Activated T-helper 2 cell treated with anti-CD3 and anti-CD28 coated beads, Interferon-gamma antibody, Interleukin-2, Interleukin-4, amounts not matched to agents 10 μg/mL and 5 μg/mL and 100 μg/mL, durations not matched to agents 14 hours and 24 hours and 36 hours (primary cell): ENCODE measurements at regions not wholly inside any gene's neighbourhood (a gene's known extent, or its start where the extent isn't known, plus 50 kb on each side); places are given as distances from the start of the nearest gene placed in this dataset.

Experiments used
- DNase-seq: peaks from one replicate; pipeline ENCODE4 v3.0.0; 2021; ENCODE audit warnings: low spot score
- H3K27ac Mint-ChIP-seq: one replicate; pipeline ENCODE4 v1.8.0; 2021; ENCODE audit warnings: mixed read lengths
- H3K27me3 Mint-ChIP-seq: one replicate; pipeline ENCODE4 v1.8.0; 2021; ENCODE audit warnings: low read depth, mixed read lengths
- H3K36me3 Mint-ChIP-seq: one replicate; pipeline ENCODE4 v1.8.0; 2021; ENCODE audit warnings: low read depth, mixed read lengths
- H3K4me1 Mint-ChIP-seq: one replicate; pipeline ENCODE4 v1.8.0; 2021; ENCODE audit warnings: low read depth, mixed read lengths
- H3K4me3 Mint-ChIP-seq: one replicate; pipeline ENCODE4 v1.8.0; 2021; ENCODE audit warnings: low read depth, mild to moderate bottlenecking, moderate library complexity, mixed read lengths
- H3K9me3 Mint-ChIP-seq: one replicate; pipeline ENCODE4 v1.8.0; 2021; ENCODE audit warnings: mixed read lengths
- intact Hi-C: fragments of 100-400 bp; cut with micrococcal nuclease; formaldehyde crosslinking; loops from one replicate; pipeline ENCODE4 v1.15.1; 2023

- intact Hi-C loops: no loop called here
- Mint-ChIP-seq H3K9me3 (no peaks in the 10 kb centered on the region), H3K27me3 (peaks cover 1% of the 10 kb centered on the region), H3K4me3 (no peak overlapping the region), H3K4me1 (no peaks in the 10 kb centered on the region), H3K36me3 (no peaks in the 10 kb centered on the region), H3K27ac (no peak overlapping the region)
- DNase-seq: no peak
These were observed 82.2 kb upstream of the C9orf72 start for GRCh38 chr9:27655441-27655840.

- Mint-ChIP-seq H3K9me3 (no peaks in the 10 kb centered on the region), H3K36me3 (no peaks in the 10 kb centered on the region), H3K4me3 (no peak overlapping the region), H3K27ac (no peak overlapping the region), H3K4me1 (peaks cover under 1% of the 10 kb centered on the region), H3K27me3 (peaks cover 7% of the 10 kb centered on the region)
- DNase-seq: no peak
- intact Hi-C loops: no loop called here
These were observed 85.7 kb upstream of the C9orf72 start for GRCh38 chr9:27659001-27659400.

GRCh38 chr9:27659571-27659970 lies 86.3 kb upstream of the C9orf72 start:
- Mint-ChIP-seq H3K9me3 (no peaks in the 10 kb centered on the region), H3K27ac (no peak overlapping the region), H3K36me3 (no peaks in the 10 kb centered on the region), H3K4me1 (peaks cover 6% of the 10 kb centered on the region), H3K4me3 (no peak overlapping the region), H3K27me3 (peaks cover 7% of the 10 kb centered on the region)
- intact Hi-C loops: no loop called here
- DNase-seq: no peak

DNA sequence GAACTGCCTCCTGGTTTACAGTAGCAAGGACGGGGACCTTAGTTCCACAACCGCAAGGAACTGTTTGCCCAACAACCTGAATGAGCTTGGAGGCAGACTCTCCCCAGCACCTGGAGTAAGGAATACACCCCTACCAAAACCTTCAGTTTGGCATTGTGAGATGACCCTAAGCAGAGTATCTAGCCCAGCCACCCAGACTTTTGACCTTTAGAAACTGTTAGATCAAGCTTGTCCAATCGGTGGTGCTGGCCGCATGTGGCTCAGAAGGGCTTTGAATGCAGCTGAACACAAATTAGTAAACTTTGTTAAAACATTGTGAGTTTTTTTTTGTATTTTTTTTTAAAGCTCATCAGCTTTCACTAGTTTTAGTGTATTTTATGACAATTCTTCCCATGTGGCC lies 86.9 kb upstream of the C9orf72 start:
- intact Hi-C loops: no loop called here
- H3K4me3 Mint-ChIP-seq: no peak overlapping the region
- no peaks in the 10 kb centered on the region for H3K36me3 Mint-ChIP-seq
- H3K27ac Mint-ChIP-seq: no peak overlapping the region
- no peaks in the 10 kb centered on the region for H3K9me3 Mint-ChIP-seq
- H3K27me3 Mint-ChIP-seq: peaks cover 7% of the 10 kb centered on the region
- H3K4me1 Mint-ChIP-seq: peaks cover 6% of the 10 kb centered on the region
- DNase-seq: no peak

DNA sequence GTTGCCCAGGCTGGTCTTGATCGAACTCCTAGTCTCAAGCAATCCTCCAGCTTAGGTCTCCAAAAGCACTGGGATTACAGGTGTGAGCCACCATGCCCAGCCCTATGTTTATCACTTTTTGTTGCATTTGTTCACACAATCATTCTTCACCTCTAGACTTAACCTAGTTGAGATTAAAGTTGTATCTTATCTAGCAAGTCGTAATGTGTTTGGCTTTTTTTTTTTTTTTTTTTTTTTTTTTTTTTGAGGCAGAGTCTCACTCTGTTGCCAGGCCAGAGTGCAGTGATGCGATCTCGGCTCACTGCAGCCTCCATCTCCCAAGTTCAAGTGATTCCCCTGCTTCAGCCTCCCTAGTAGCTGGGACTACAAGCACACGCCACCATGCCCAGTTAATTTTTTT lies 90.2 kb upstream of the C9orf72 start:
- H3K27ac Mint-ChIP-seq: no peak overlapping the region

DNA sequence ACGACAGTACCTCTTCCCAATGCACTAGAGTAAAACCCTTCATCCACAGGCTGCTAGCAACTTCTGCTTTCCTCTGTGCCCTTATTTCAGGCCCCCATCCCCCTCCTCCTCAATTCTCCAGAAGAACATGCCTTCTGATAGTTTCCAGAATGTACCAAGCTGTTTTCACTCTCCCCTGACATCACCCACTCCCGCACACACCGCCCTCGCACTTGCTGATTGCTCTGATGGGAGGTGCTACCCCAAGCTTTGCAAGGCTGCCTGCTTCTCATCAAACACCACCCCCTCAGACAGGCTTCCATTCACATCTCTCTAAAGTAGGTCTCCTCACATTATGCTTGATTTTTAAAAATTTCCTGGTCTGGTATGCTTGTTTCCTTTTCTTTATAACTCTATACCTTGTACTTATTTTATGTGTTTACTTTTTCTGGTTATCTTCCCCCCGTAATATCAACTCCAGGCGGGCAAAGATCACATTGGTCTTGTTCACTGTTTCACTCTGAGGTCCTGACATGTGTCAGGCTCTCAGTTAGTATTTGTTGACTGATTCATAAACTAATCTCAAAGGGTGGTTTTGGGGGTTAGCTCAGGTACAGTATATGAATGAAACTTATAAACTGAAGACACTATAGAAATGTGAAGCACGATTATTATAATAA lies 91.0 kb upstream of the C9orf72 start:
- no peak overlapping the region for H3K27ac Mint-ChIP-seq
- peaks cover 7% of the 10 kb centered on the region for H3K27me3 Mint-ChIP-seq
- peaks cover 14% of the 10 kb centered on the region for H3K4me1 Mint-ChIP-seq
- no peak overlapping the region for H3K4me3 Mint-ChIP-seq
- DNase-seq: no peak
- H3K36me3 Mint-ChIP-seq: no peaks in the 10 kb centered on the region
- intact Hi-C loops: no loop called here
- H3K9me3 Mint-ChIP-seq: no peaks in the 10 kb centered on the region

More for the DNA sequence above, 90.2 kb upstream of the C9orf72 start:
- Mint-ChIP-seq H3K4me3 (no peak overlapping the region), H3K36me3 (no peaks in the 10 kb centered on the region), H3K27me3 (peaks cover 7% of the 10 kb centered on the region), H3K9me3 (no peaks in the 10 kb centered on the region), H3K4me1 (peaks cover 14% of the 10 kb centered on the region)
- DNase-seq: no peak
- intact Hi-C loops: no loop called here

GRCh38 chr9:27665136-27665535 lies 91.9 kb upstream of the C9orf72 start:
- H3K27ac Mint-ChIP-seq: no peak overlapping the region
- H3K9me3 Mint-ChIP-seq: no peaks in the 10 kb centered on the region
- no peaks in the 10 kb centered on the region for H3K36me3 Mint-ChIP-seq
- intact Hi-C loops: no loop called here
- no peak for DNase-seq
- peaks cover 7% of the 10 kb centered on the region for H3K27me3 Mint-ChIP-seq
- H3K4me3 Mint-ChIP-seq: no peak overlapping the region
- H3K4me1 Mint-ChIP-seq: peaks cover 14% of the 10 kb centered on the region

- Mint-ChIP-seq H3K36me3 (no peaks in the 10 kb centered on the region), H3K27me3 (no peaks in the 10 kb centered on the region), H3K4me1 (peaks cover 15% of the 10 kb centered on the region), H3K27ac (no peak overlapping the region), H3K4me3 (no peak overlapping the region), H3K9me3 (no peaks in the 10 kb centered on the region)
- intact Hi-C loops: no loop called here
- no peak for DNase-seq
These were observed 95.0 kb upstream of the C9orf72 start for GRCh38 chr9:27668280-27668679.

GRCh38 chr9:27671636-27672035 lies 98.4 kb upstream of the C9orf72 start:
- Mint-ChIP-seq H3K27me3 (peaks cover 1% of the 10 kb centered on the region), H3K9me3 (no peaks in the 10 kb centered on the region), H3K27ac (no peak overlapping the region), H3K36me3 (no peaks in the 10 kb centered on the region), H3K4me3 (no peak overlapping the region), H3K4me1 (peaks cover 9% of the 10 kb centered on the region)
- DNase-seq: no peak
- intact Hi-C loops: no loop called here

DNA sequence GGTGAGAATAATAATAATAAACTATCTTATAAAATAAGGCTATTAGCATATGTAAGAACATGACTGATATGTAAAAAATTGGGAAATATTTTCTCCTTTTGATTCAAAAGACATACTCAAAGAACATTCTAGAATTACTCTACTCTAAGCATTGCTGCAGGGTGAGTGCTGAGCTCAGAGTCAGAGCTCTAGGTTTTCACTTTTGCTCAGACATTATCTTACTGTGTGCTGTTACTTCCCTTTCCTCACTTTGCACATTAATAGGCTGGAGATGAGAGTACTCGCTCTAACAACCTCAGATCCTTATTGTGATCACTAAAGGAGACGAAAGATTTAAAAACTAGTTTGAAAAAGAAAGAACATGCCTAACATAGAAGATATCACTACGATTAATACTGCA lies 99.4 kb upstream of the C9orf72 start:
- no peak overlapping the region for H3K4me3 Mint-ChIP-seq
- H3K36me3 Mint-ChIP-seq: no peaks in the 10 kb centered on the region
- DNase-seq: no peak
- peaks cover 1% of the 10 kb centered on the region for H3K27me3 Mint-ChIP-seq
- no peaks in the 10 kb centered on the region for H3K9me3 Mint-ChIP-seq
- no peak overlapping the region for H3K27ac Mint-ChIP-seq
- peaks cover 9% of the 10 kb centered on the region for H3K4me1 Mint-ChIP-seq
- intact Hi-C loops: no loop called here

GRCh38 chr9:27673641-27674040 lies 100.4 kb upstream of the C9orf72 start:
- Mint-ChIP-seq H3K27ac (no peak overlapping the region), H3K4me3 (no peak overlapping the region), H3K4me1 (peaks cover 1% of the 10 kb centered on the region), H3K9me3 (no peaks in the 10 kb centered on the region), H3K27me3 (peaks cover 1% of the 10 kb centered on the region), H3K36me3 (no peaks in the 10 kb centered on the region)
- no peak for DNase-seq
- intact Hi-C loops: no loop called here

GRCh38 chr9:27675354-27675753 lies 102.1 kb upstream of the C9orf72 start:
- DNase-seq: no peak
- Mint-ChIP-seq H3K27me3 (peaks cover 4% of the 10 kb centered on the region), H3K4me1 (peaks cover 1% of the 10 kb centered on the region), H3K9me3 (no peaks in the 10 kb centered on the region), H3K36me3 (no peaks in the 10 kb centered on the region), H3K27ac (no peak overlapping the region), H3K4me3 (no peak overlapping the region)
- intact Hi-C loops: no loop called here

DNA sequence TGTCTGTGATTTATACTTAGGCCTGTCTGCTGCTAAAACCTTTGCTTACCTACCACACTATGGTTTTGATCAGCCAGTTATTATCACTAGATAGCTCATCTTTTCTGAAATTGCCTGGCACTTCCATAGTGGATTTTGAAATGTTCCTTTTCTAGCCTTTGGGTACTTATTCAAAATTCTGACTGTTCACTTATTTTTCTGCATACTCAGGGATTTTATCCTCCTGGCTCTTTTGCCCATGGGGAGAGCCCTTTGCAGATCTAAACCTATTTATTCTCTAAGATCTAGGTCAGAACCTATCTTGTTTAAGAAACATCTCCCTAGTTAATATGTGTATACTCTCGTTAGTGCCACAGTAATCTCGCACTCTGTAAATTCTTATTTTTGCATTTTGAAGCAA lies 103.5 kb upstream of the C9orf72 start:
- DNase-seq: no peak
- no peak overlapping the region for H3K27ac Mint-ChIP-seq
- intact Hi-C loops: no loop called here
- H3K4me1 Mint-ChIP-seq: peaks cover 1% of the 10 kb centered on the region
- H3K9me3 Mint-ChIP-seq: no peaks in the 10 kb centered on the region
- H3K36me3 Mint-ChIP-seq: no peaks in the 10 kb centered on the region
- H3K4me3 Mint-ChIP-seq: no peak overlapping the region
- peaks cover 4% of the 10 kb centered on the region for H3K27me3 Mint-ChIP-seq

DNA sequence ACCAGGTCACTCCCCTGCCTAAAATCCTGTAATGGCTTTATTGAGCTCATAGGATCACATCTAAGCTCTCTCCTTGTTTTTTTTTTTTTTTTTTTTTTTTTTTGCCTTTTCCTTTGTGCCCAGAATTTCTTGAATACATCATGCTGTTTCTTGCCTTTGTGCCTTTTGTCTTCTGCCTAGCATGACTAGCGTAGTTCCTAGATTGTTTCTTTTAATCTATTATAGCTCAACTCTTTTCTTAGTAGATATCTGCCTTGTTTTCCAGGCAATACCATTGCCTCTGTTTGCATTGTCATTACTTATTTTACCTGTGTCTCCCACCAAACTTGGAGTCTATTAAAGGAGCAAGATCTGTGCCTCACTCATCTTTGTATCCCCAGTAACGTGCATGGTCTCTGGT lies 106.1 kb upstream of the C9orf72 start:
- Mint-ChIP-seq H3K27ac (no peak overlapping the region), H3K27me3 (peaks cover 4% of the 10 kb centered on the region), H3K4me3 (no peak overlapping the region), H3K36me3 (no peaks in the 10 kb centered on the region), H3K4me1 (no peaks in the 10 kb centered on the region), H3K9me3 (no peaks in the 10 kb centered on the region)
- intact Hi-C loops: no loop called here
- DNase-seq: no peak
